Kidney capillary endothelial cell (primary cell): ENCODE measurements at regions not wholly inside any gene's neighbourhood (a gene's known extent, or its start where the extent isn't known, plus 50 kb on each side); places are given as distances from the start of the nearest gene placed in this dataset.
"Not testable (repeated sequence)": the region's sequence is repeated elsewhere in the genome, so short reads cannot be mapped to it uniquely, and the experiment has no call there.

Source experiments
- DNase-seq: peaks from one replicate; pipeline ENCODE4 v3.0.0-alpha.2; 2018; ENCODE audit warnings: low spot score

DNA sequence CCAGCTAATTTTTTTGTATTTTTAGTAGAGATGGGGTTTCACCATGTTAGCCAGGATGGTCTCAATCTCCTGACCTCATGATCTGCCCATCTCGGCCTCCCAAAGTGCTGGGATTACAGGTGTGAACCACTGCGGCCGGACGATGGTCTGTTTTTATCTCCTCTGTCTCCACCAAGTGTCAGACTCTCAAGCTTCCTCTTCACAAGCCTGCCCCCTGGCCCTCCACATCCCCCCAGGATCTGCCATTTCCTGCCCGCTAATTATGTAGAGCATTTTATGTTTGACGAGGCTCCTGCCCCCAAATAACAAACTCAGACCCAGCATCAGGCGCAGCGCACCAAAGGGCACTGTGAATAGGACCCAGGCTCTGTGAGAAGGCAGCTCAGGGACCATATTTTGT lies 101.8 kb upstream of the PCBD1 start:
- DNase-seq, result not testable (repeated sequence)

DNA sequence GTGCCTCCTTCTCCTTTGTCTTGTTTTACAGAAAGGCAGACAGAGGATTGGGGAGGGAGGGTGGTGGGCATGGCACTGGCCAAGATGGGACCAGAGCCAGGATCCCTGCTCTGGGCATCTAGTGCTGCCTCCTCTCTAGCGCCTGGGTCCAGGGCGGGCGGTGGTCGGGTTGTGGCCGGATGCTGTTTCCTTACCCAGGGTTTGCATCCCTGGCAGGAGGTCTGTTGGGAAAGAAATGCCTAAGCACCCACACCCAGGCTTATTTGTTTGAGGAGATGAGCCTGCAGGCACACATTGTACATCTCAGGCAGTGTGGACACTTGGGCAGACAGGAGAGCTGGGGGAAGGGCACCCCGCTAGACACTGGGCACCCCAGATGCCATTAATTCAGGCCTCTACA lies 102.3 kb upstream of the PCBD1 start:
- no peak for DNase-seq

DNA sequence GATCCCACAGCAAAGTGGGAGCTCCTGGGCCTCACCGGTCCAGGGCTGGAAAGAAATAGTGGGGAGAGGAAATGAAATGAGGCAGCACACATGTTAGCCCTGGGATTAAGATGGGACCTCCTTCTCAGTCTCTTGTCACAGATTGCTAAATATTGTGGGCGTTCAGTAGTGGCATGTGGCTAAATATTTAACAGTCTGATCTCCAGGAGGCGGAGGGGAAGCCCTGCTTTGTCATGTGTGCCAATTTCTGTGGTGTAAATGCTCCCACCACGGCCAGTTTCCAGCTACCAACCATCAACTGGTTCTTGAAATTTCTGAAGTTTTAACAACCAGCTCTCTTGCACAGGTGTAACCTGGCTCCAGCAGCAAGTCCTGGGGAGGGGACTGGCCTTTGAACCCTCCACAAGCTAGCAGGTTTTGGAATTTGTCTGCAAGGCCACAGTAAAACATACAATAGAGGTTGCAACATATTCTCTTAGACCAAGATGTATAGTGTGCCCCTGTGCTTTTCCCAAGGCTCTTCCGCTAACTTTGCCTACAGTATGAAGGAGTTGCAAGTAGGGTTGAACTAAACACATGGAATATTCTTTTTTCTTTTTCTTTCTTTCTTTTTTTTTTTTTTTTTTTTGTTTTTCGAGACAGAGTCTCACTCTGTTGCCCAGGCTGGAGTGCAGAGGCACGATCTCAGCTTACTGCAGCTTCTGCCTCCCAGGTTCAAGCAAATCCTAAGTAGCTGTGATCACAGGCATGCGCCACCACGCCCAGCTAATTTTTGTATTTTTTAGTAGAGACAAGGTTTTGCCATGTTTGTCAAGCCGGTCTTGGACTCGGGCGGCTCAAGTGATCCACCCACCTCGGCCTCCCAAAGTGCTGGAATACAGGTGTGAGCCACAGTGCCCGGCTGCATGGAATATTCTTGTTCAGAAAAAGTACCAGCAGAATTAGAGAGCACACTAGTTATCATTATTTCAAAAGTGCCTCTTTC lies 103.1 kb upstream of the PCBD1 start:
- no peak for DNase-seq

DNA sequence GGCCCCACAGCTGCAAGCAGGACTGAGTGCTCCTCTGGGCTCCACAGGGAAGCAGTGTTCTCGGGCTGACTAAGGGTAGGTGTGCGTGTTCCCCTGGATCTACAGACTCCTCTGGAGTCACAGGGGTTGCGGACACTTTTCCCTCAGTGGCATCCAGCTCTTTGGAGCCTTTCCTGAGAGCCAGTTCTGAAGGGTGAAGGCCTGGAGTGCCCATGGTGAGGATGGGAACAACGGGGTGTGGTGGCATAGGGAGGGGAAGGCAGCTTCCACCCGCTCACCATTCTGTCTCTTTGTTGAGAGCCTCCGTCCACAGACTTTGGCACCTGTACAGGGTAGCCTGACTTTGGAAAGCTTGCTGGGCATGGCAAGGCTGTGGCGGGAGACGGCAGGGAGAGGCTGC lies 104.1 kb upstream of the PCBD1 start:
- DNase-seq, result no peak

DNA sequence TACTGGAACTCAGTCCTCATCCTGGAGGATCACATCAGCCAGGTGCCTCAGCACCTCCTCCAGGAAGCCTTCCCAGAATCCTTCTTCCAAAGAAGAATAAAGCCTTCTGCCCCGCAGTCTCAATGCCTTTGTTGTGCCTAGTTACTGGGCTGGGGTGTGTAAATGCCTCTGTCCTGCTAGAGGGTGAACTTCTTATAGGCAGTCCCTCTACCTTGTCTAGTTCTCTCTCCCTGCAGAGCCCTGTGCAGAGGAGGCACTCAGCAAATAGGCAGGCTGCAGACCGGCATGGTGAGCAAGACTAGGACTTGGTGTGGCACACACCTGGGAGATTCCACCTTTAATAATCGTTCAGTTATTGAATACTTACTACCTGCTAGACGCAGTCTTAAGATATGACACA lies 104.7 kb upstream of the PCBD1 start:
- DNase-seq, result no peak

DNA sequence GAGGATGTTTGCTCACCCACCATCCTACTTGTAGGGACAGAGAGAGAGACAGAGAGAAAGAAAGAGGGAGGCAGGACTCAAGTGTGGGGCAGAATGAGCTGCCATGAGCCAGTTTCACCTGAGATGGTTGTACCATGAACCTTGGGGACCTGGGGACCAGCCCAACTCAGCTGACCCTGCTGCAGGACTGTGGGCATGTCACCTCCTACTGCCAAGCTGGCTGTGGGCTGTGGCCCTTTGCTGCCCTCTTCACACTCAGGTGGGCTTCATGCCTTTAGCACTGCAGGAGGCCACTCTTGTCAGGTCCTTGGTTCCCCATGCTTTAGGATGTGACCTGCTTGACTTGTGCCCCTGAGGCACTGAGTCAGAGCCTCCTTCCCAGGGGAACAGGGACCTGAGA lies 108.2 kb upstream of the PCBD1 start:
- no peak for DNase-seq

DNA sequence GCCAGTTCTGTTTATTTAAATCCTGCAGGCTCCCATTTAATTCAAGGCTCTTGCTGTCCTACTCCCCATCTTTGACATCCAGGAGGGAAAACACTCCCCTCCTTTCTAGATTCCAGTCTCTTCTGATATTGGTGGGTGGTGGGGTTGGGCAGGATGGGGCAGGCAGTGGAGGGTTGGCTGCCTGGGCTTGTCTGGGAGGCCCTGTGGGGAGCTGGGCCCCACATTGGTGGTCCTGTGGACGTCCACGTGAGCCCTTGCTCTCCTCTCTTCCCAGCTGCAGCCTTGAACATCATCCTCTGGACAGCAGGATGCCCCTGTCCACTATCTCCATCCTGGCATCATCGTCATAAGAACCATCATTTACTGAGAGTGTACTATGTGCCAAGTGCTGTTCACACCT lies 108.9 kb upstream of the PCBD1 start:
- no peak for DNase-seq

DNA sequence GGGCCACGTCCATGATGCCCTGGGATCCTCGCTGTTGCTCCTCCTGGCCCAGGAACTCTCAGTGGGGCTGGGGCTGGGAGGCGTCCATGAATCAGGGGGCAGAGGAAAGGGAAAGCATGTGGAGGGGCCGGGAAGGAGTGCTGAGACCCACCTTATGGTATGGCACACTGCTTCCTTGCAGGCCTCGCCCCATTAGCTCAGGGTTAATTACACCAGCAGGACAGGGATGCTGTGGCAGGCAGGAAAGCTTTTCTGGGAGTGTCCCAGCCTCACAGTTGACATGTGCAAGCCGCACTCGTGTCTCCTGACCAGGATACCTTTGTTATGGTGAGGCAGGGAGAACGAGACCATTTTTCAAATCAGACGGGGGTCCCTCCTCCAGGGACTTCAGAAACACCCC lies 109.7 kb upstream of the PCBD1 start:
- no peak for DNase-seq

DNA sequence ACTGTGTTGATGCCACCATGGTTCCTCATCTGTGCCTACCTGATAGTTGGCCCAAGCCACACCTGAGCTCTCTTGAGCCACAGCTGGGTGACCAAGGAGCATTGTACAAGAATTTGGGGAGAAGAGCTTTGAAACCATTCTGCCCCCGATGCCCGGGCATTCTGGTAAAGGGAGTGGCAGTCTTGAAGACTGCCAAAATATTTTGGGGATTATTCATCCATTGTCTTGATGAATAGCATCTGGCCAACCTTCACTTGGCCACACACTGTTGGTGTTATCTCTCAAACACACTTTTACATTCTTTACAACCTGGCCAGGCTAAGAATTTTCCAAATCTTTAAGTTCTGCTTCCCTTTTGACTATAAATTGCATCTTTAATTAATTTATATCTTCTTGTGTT lies 113.1 kb upstream of the PCBD1 start:
- DNase-seq, result no peak

DNA sequence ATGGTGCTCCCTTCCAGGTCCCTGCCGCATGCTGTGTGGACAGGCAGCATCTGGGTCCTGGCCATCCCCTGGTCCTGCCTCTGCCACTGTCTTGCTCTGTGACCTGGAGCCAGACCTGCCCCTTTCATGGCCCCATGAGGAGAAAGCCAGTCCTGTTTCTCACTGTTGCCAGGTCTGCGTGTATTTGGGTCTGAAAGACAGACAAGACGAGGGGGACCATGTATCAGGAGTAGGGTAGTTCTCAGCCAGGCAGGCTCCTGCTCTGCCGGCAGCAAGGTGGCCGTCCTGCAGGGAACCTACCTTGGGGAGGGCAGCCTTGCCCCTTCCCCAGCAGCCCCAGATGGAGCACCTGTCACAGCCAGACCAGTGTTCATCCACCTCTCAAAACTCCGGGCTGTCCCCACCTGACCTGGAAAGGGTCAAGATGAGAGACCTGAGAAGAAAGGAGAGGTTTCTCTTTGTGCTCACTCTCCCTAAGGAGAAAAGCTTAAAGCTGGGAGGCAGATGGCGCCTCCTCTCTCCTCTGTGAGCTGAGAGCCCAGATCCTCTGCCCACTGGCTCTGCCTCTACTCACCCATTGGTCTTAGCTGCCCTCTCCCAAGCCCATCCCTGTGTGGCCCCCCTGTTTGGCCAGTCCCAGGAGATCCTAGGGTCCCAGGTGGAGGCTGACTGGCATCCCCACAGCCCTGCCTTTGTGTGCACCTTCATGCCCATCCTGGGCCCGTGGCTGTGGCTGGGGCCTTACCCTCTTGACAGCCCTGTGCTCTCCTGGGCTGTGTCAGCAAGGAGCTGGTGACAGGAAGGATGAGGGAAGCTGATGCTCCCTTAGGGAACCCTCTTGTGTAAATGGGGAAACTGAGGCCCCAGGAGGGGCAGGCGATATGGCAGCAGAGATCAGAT lies 116.1 kb upstream of the PCBD1 start:
- no peak for DNase-seq

DNA sequence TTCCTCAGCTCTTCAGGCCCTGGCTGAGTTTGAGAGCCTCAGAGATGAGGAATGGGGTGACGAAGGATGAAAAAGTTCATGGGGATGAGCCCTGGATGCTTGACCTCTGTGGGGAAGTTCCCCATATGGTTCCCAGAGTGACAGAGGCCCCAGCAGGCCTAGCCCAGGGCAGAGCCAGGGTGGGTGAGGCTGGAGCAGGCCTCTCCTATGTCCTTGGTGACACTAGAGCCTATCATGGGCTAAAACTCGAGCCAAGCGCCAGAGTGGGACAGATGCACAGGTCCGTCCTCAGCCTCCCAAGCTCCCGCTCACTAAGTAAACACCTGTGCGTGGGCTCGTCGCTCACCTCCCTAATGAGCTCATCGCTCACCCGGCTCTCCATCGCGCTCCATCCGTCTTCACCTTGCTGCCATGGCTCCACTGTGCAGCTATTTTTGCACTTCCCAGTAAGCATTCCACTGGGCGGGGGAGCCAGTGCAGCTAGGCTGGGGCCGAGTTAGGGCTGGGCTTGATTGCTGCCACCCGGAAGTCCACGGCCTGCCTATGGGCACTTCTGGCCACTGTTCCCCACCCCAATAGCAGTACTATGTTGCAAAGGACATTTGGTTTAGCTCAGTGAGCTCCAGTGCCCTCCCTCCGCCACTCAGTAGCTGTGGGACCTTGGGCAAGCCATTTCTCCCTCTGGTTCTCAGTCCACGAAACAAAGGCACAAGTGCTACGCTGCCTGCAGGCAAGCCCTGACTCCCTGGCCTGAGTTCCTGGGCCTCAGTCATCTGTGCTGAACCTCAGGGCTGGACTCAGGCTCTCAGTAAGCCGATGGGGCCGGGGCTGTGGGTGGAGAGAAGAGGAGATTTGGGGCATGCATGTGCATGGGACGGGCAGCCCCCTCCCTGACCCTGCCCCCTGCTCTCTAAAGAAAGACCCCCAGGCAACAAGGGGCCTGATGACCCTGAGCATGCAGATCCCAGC lies 117.3 kb upstream of the PCBD1 start:
- DNase-seq, result no peak

DNA sequence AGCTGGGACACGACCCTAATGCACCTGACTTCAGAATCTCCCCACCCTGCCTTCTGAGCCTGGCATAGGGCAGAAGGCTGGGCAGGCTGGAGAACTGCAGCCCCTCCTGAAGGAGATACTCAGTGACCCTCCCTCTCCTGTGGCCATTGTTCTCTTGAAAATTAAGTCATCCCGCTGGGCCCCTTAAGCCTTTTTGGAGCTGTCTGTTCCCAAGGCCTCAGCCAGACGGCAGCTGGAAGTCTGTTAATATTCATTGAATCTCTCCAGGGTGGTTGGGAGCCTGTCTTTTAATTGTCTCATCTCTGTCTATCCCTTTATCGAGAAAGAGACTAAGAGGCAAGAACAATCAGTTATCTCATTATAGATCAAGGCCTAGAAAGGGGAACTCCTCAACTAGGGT lies 118.1 kb upstream of the PCBD1 start:
- no peak for DNase-seq

DNA sequence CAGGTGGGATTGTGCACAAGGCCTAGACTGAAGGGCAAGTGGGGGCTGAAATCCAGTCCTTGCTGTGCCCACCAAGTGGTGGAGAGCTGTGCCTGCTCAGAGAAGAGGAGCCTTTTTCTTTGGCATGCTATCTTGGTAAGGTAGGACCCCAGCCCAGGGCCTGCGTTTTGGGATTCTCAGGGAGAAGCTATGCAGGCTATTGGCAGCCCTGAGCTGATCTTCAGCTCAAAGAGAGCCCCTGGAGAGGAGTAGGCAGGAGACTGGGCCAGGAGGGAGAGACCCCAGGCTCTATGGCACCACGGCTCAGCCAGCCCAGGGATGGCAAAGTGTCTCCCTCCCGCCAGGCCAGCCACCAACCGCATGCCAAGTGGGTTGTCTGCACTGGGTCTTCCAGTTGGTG lies 119.2 kb upstream of the PCBD1 start:
- DNase-seq, result no peak

DNA sequence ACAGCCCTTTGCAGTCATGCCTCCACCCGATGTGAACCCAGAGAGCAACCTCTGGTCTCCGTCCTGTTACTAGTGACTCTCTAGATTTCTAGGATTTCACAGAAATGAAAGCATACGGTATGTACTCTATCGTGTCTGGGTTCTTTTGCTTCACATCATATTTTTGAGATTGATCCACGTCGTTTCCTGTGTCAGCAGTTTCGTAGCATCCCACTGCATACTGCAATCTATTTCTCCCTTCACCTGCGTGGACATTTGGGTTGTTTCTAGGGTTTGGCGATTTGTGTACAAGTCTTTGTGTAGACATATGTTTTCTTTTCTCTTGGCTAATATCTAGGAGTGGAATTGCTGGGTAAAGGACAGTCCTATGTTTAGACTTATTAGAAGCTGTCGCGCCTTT lies 119.8 kb upstream of the PCBD1 start:
- no peak for DNase-seq

DNA sequence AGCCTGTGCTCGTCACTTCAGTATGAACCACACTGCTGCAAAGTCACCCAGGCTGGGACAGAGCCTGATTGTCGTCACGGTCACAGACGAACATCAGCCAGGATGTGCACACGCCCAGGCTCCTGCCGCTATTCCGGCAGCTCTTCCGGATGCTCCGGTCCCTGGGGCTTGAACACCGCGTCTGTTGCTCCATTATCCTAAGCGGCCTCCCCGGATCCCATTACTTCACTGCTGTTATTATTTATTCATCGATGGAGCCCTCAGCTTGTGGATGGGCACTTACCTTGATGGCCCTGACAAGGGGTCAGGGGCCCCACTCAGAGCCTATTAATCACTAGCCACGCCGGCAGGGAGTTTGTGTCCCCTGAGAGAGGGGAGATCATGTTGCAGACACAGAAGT lies 120.8 kb upstream of the PCBD1 start:
- peak; percentile 79 for DNase-seq

DNA sequence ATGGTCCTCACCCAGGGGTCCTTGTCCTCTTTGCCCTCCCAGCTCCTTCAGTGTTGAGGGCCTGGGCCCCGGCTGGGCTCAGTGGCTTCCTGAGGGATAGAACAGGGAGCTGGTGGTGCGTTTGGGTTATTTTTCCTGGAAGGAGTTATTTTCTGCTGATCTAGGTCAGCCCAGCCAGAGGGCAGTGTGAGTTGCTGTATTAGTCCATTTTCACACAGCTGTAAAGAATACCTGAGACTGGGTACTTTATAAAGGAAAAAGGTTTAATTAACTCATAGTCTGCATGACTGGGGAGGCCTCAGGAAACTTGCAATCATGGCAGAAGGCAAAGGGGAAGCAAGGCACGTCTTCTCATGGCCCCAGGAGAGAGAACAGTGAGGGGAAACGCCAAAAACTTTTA lies 122.4 kb upstream of the PCBD1 start:
- DNase-seq, result no peak

DNA sequence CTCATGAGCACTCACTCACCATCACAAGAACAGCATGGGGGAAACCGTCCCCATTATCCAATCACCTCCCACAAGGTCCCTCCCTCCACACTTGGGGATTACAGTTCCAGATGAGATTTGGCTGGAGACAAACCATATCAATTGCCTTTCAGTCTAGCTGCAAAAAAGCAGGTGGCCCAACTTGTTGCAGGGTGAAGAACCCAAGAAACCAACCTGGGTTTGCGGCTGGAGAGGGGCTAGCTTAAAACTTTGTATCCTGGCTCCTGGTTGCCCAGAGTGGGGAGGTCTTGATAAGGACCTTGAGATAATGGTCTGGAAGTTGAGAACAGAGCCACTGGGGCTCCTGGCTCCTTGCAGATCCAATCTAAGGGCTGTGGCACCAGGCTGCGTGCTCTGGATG lies 122.8 kb upstream of the PCBD1 start:
- no peak for DNase-seq

DNA sequence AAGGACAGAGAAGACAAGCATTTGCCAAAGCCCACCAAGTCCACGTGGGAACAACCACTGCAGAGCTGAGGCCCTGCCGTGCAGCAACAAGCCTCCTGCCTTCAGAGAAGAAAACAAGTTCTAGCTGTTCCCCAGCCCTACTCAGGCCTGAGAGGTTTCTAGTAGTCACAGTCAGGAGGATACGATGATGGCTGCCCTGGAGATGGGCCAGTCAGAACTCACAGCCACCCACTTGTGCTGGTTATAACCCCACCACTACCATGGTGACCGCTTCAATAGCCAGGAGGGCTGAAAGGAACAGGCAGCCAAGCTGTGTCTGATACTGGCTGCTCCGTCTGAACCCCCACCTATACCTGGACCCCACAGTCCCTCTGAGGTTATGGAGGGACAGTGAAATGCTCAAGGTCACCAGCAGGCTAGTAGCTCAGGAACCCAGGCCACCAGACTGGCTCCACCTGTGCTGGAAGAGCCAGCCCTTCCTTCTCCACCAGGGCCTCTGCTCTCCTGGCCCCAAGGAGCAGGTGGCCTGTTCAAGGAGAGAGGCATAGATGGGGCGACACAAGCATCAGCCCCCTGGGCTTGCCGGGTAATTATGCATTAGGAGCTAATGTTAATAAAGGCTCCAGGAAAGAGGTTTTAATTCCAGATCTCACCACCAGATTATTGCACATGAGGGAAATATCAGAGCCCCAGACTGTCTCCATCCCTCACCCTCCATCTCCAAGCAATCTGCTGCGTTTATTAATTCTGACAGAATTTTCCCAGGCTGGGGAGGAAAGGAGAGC lies 125.8 kb upstream of the PCBD1 start:
- no peak for DNase-seq

DNA sequence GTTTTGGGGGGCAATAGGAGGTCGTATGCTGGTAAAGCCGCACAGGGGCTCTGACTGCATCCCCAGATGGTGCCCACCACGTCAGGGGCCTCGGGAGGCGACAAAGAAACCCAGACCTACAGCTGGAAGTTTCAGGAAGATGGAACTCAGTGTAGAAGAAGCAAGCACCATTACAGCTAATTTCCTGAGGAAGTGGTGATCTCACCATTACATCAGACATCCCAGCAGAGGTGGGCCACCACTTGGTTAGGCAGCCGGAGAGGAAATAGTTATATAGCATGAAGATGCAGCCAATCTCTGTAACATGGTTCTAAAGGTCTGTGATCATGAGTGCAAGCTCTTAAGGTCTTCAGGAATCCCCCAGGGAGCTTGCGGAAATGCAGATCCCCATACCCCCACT lies 127.3 kb upstream of the PCBD1 start:
- DNase-seq, result peak; percentile 88

DNA sequence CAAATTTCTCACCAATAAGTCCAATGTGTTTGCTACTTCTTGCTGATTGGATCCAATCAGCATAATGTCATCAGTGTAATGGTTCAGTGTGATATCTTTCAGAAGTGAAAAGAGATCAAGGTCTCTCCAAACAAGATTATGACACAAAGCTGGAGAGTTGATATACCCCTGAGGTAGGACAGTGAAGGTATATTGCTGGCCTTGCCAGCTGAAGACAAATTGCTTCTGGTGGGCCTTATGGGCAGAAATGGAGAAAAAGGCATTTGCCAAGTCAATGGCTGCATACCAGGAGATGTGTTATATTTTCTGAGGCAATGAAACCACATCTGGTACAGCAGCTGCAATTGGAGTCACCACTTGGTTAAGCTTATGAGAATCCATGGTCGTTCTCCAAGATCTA lies 131.7 kb upstream of the PCBD1 start:
- not testable (repeated sequence) for DNase-seq

DNA sequence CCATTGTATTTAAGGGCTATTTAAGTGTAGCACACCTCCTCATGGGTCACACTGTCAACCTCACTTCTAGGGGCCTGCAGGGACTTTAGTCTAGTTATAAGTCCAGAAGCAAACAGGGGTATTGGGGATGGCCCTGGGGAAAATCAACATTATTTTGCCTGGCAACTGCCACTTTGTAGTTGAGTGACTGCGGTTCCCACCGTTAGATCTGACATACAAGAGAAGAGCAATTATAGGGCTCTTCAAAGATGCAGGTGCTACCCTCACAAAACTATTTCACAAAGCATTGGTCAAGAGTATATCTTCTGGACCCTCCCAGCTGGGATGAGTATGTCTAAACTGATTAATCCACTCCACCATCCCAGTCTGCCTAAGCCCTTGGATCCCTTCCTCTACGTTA lies 133.0 kb upstream of the PCBD1 start:
- no peak for DNase-seq
